CD14-positive monocyte (primary cell): ENCODE measurements at regions not wholly inside any gene's neighbourhood (a gene's known extent, or its start where the extent isn't known, plus 50 kb on each side); places are given as distances from the start of the nearest gene placed in this dataset.

Experiments
- DNase-seq, 3 donors: peaks; one replicate each; pipeline ENCODE4 v3.0.0-alpha.2; 2011 to 2022
- H2AFZ ChIP-seq: 2 replicates; pipeline ENCODE4 v1.6.0; 2012; ENCODE audit warnings: mild to moderate bottlenecking, low read depth, low read length, inconsistent platforms; ENCODE audit not compliant: insufficient read depth, poor library complexity, severe bottlenecking
- H3K27ac ChIP-seq, 2 donors: 1 replicate in 1 of 2; 2 replicates in 1 of 2; pipeline ENCODE4 v1.5.1; 2012 to 2013; ENCODE audit warnings: low read length in 2 of 2, control low read depth in 1 of 2, inconsistent platforms in 1 of 2, low read depth in 1 of 2, mild to moderate bottlenecking in 1 of 2
- H3K27me3 ChIP-seq, 2 donors: one replicate each; pipeline versions ENCODE4 v1.6.0 to v1.6.1; 2011 to 2013; ENCODE audit warnings: low read length in 2 of 2; ENCODE audit not compliant: control insufficient read depth in 2 of 2, insufficient read depth in 2 of 2
- H3K36me3 ChIP-seq, 2 donors: replicated peaks in 1 of 2; 1 replicate in 1 of 2; 2 replicates in 1 of 2; pipeline versions ENCODE4 v1.5.1 to v1.6.1; 2012 to 2013; ENCODE audit warnings: low read length in 2 of 2, control low read depth in 1 of 2, inconsistent platforms in 1 of 2, mild to moderate bottlenecking in 1 of 2; ENCODE audit not compliant: insufficient read depth in 2 of 2, control insufficient read depth in 1 of 2
- H3K4me1 ChIP-seq, 2 donors: 1 replicate in 1 of 2; 2 replicates in 1 of 2; pipeline versions ENCODE4 v1.5.1 to v1.6.1; 2012 to 2013; ENCODE audit warnings: low read length in 2 of 2, control low read depth in 1 of 2, inconsistent platforms in 1 of 2, mild to moderate bottlenecking in 1 of 2, moderate library complexity in 1 of 2; ENCODE audit not compliant: insufficient read depth in 2 of 2, control insufficient read depth in 1 of 2
- H3K4me2 ChIP-seq: replicated peaks from 2 replicates; pipeline ENCODE3; 2012; ENCODE audit warnings: low read length, moderate library complexity, mild to moderate bottlenecking; ENCODE audit not compliant: poor library complexity, severe bottlenecking; ENCODE audit errors: extremely low read depth
- H3K4me3 ChIP-seq, 3 experiments: fragments of 200-600 bp in 1 of 3; sonication (generic) in 1 of 3; replicated peaks in 1 of 3; 1 replicate in 2 of 3; 2 replicates in 1 of 3; pipeline ENCODE4 v1.5.1; 2011 to 2013; ENCODE audit warnings: low read length in 3 of 3, mild to moderate bottlenecking in 3 of 3, control low read depth in 2 of 3, low read depth in 2 of 3, inconsistent platforms in 1 of 3, moderate library complexity in 1 of 3
- H3K79me2 ChIP-seq: 2 replicates; pipeline ENCODE4 v1.6.0; 2012; ENCODE audit warnings: mild to moderate bottlenecking, control low read depth, inconsistent platforms, low read length, moderate library complexity; ENCODE audit not compliant: insufficient read depth
- H3K9ac ChIP-seq: 2 replicates; pipeline ENCODE4 v1.6.0; 2017; ENCODE audit warnings: low read length, mild to moderate bottlenecking; ENCODE audit not compliant: insufficient read depth, poor library complexity, severe bottlenecking
- H3K9me3 ChIP-seq, 2 donors: replicated peaks in 1 of 2; 1 replicate in 1 of 2; 2 replicates in 1 of 2; pipeline versions ENCODE4 v1.5.1 to v1.6.1; 2012 to 2013; ENCODE audit warnings: low read length in 2 of 2, control low read depth in 1 of 2; ENCODE audit not compliant: control insufficient read depth in 1 of 2, insufficient read depth in 1 of 2
- H4K20me1 ChIP-seq: 2 replicates; pipeline ENCODE4 v1.6.0; 2012; ENCODE audit warnings: mild to moderate bottlenecking, low read length, control low read depth, moderate library complexity; ENCODE audit not compliant: insufficient read depth
- H3K27ac Mint-ChIP-seq, 7 donors: one replicate each; pipeline ENCODE4 v1.8.0; 2020; ENCODE audit warnings: mild to moderate bottlenecking in 7 of 7, mixed read lengths in 7 of 7, moderate library complexity in 6 of 7, inconsistent platforms in 2 of 7
- H3K27me3 Mint-ChIP-seq, 3 donors: one replicate each; pipeline ENCODE4 v1.8.0; 2021 to 2022; ENCODE audit warnings: low read depth in 3 of 3, mild to moderate bottlenecking in 3 of 3, mixed read lengths in 3 of 3, moderate library complexity in 3 of 3, inconsistent platforms in 1 of 3
- H3K36me3 Mint-ChIP-seq, 2 donors: one replicate each; pipeline ENCODE4 v1.8.0; 2020; ENCODE audit warnings: mixed read lengths in 2 of 2, inconsistent platforms in 1 of 2, mild to moderate bottlenecking in 1 of 2
- H3K4me1 Mint-ChIP-seq: one replicate; pipeline ENCODE4 v1.8.0; 2020; ENCODE audit warnings: mild to moderate bottlenecking, mixed read lengths
- H3K4me3 Mint-ChIP-seq, 2 donors: one replicate each; pipeline ENCODE4 v1.8.0; 2020; ENCODE audit warnings: mild to moderate bottlenecking in 2 of 2, mixed read lengths in 2 of 2, moderate library complexity in 1 of 2
- H3K9me3 Mint-ChIP-seq, 7 donors: one replicate each; pipeline ENCODE4 v1.8.0; 2020 to 2022; ENCODE audit warnings: mixed read lengths in 7 of 7, mild to moderate bottlenecking in 6 of 7, moderate library complexity in 6 of 7, inconsistent platforms in 2 of 7
- WGBS: methylation state at CpG from one replicate; pipeline ENCODE4 v1.1.5; 2013; ENCODE audit warnings: missing lambda C conversion rate; ENCODE audit not compliant: insufficient coverage; 5-methylcytosine and 5-hydroxymethylcytosine counted together
- intact Hi-C, 2 donors: fragments of 100-400 bp; cut with micrococcal nuclease; formaldehyde crosslinking; loops; one replicate each; pipeline versions ENCODE4 v1.15.0 to v1.15.1; 2023
- TF ChIP-seq, protein P1 (sequence below): fragments of 200-600 bp; IDR thresholded peaks from one replicate; pipeline ENCODE4 v1.8.0; 2022; ENCODE audit warnings: antibody characterized with exemption, mild to moderate bottlenecking

DNA sequence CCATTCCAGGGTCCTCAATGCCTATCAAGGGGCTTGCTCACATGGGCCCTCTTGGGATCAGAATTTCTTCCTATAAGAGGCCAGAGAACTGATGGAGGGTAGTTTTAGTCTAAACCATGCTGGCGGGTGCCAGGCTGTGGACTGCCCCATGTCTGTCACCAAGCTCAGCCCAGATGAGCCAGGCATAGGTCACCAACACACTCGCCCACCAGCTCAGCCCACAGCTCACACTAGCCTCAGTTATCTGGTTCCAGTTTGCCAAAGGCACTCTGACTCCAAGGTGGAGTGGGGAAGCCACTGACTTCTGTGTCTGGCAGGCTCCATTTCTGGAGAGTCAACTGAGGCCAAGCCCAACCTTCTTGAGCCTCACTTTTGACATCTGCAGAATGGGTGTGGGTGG lies 50.7 kb upstream of the INSYN1 start:
- no peaks in the 10 kb centered on the region for H4K20me1 ChIP-seq
- no peaks in the 10 kb centered on the region for H3K36me3 Mint-ChIP-seq
- H3K36me3 ChIP-seq = no peaks in the 10 kb centered on the region
- DNase-seq = no peak
- 90% methylated on average over 2 of the region's 2 CpGs for WGBS
- no peaks in the 10 kb centered on the region for H3K27me3 ChIP-seq
- H3K27ac Mint-ChIP-seq = no peak overlapping the region
- H3K4me2 ChIP-seq = no peak overlapping the region
- no peak overlapping the region for H3K27ac ChIP-seq
- no peaks in the 10 kb centered on the region for H3K4me1 ChIP-seq
- intact Hi-C loops = no loop called here
- H3K4me3 ChIP-seq = no peak overlapping the region
- peaks cover 5% of the 10 kb centered on the region for H3K4me1 Mint-ChIP-seq
- no peaks in the 10 kb centered on the region for H3K9me3 ChIP-seq
- TF ChIP-seq, protein P1, sequence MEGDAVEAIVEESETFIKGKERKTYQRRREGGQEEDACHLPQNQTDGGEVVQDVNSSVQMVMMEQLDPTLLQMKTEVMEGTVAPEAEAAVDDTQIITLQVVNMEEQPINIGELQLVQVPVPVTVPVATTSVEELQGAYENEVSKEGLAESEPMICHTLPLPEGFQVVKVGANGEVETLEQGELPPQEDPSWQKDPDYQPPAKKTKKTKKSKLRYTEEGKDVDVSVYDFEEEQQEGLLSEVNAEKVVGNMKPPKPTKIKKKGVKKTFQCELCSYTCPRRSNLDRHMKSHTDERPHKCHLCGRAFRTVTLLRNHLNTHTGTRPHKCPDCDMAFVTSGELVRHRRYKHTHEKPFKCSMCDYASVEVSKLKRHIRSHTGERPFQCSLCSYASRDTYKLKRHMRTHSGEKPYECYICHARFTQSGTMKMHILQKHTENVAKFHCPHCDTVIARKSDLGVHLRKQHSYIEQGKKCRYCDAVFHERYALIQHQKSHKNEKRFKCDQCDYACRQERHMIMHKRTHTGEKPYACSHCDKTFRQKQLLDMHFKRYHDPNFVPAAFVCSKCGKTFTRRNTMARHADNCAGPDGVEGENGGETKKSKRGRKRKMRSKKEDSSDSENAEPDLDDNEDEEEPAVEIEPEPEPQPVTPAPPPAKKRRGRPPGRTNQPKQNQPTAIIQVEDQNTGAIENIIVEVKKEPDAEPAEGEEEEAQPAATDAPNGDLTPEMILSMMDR = no peak
- H3K9me3 Mint-ChIP-seq = no peaks in the 10 kb centered on the region
- H3K79me2 ChIP-seq = no peaks in the 10 kb centered on the region
- no peak overlapping the region for H3K9ac ChIP-seq
- no peak overlapping the region for H2AFZ ChIP-seq
- peaks cover 5 to 8% (median 6%) of the 10 kb centered on the region in 3 donors for H3K27me3 Mint-ChIP-seq
- no peak overlapping the region for H3K4me3 Mint-ChIP-seq

DNA sequence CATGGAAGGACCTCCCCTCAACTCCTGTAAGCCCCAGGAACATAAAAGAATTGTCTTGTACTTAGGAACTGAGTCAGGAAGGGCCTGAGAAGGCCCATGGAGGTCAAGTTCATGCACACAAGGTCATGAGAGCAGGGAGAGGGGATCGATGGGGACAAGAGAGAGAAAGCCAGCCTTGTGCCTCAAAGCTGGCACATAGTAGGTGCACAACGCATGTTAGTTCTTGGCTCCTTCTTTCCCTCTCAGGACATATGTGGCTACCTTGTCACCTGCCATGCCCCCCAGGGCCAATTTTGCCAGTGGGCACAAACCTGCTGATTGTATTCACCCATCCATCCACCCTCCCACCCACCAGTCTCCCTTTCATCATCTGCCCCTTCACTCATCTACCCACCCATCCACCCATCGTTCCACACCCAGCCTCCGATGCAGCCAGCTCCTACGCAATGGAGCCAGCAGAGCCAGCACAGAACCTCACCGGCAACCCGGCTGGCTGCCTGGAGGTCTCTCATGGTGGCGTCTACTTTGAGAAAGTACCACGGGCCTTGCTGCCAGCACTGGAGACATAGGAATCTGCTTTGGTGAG lies 52.4 kb upstream of the INSYN1 start:
- no peak for DNase-seq
- TF ChIP-seq, protein P1 = no peak

More for the DNA sequence above, 52.4 kb upstream of the INSYN1 start:
- no peaks in the 10 kb centered on the region for H3K36me3 ChIP-seq
- no peak overlapping the region for H3K9ac ChIP-seq
- Mint-ChIP-seq H3K27me3 (peaks cover 4 to 6% (median 5%) of the 10 kb centered on the region in 3 donors), H3K36me3 (no peaks in the 10 kb centered on the region), H3K27ac (peak overlapping the region in 1 of 7 donors; percentile 37), H3K9me3 (no peaks in the 10 kb centered on the region), H3K4me1 (peaks cover 3% of the 10 kb centered on the region), H3K4me3 (no peak overlapping the region)
- no peak overlapping the region for H3K4me3 ChIP-seq
- no peaks in the 10 kb centered on the region for H3K9me3 ChIP-seq
- no peaks in the 10 kb centered on the region for H3K4me1 ChIP-seq
- no peak overlapping the region for H3K4me2 ChIP-seq
- no peaks in the 10 kb centered on the region for H3K79me2 ChIP-seq
- no peaks in the 10 kb centered on the region for H3K27me3 ChIP-seq
- intact Hi-C loops = no loop called here
- H2AFZ ChIP-seq = no peak overlapping the region
- 93% methylated on average over 3 of the region's 9 CpGs for WGBS
- H3K27ac ChIP-seq = no peak overlapping the region
- H4K20me1 ChIP-seq = no peaks in the 10 kb centered on the region
